ENCODE measurements at regions not wholly inside any gene's neighbourhood (a gene's known extent, or its start where the extent isn't known, plus 50 kb on each side); places are given as distances from the start of the nearest gene placed in this dataset.
"Not testable (repeated sequence)": the region's sequence is repeated elsewhere in the genome, so short reads cannot be mapped to it uniquely, and the experiment has no call there.

DNA sequence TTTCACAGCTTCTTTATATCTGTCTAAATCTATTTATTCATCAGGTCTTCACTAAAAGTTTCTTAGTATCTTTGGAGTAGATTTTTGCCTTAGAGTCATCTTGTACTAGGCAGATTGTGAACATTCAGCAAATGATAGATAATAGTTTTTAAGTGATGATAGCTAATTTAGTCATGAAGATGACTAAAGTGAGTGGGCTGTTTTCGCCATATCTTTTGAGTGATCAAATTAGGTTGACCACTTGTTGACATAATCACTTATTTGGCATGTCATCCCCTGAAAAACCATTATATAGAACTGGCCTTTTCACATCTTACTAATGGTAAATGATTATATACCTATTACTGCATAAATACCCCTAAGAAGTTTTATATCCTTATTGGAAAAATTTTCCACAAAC, 999.2 kb downstream of the PCDH17 start:
- no peak for DNase-seq

DNA sequence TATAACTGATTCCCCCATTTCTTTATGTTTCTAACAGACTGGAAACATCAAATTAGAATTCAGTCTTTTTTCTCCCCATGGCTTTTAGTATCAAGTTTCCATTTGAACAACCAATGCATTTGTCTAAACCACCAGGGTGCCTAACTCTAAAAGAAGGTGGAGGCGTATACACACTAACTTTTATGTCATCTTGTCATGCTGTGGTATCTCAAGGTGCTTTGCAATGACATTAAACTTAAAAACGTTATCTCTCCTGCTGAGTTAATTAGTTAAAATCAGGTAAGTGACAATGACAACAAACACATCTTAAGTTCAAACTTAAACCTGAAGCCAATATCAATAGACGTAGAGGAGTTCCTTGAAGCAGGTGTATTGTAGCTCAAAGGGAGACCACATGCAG, 1001.7 kb downstream of the PCDH17 start:
- DNase-seq: no peak

DNA sequence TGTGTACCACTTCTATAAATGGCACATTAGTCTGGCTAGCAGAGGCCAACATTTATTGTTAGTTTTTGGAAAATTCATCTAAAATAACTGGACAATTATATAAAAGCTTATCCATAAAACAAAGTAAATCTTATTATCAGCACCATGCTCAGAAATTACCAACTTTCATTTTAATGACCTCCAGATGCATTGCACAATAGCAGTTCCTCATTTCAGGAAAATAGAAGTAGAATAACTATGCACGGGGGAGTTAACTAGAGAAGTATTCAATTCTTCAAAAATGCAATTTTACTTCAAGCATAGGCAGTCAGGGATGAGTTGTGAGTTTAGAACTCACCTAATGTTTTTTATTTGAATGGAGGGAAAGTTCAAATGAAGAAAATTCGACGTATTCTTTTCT, 1023.5 kb downstream of the PCDH17 start:
- no peak for DNase-seq

DNA sequence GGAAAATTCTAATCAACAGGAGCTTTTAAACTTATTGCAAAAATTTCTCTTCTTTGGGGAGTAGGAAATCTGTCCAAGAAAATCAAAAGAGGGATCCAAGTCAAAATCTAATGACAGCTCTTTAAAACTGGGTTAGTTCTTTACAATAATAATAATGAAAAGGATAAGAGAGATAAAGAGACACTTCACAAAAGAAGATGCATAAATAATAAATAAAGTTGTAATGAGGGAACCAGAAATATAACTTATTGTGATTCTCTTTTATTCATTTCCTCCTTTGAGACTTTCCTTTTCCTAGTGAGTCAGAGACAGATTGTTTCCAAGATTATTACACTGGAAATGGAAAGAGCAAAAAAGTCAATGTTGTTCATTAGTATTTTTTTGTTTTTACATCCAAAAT, 1029.3 kb downstream of the PCDH17 start:
- no peak for DNase-seq

DNA sequence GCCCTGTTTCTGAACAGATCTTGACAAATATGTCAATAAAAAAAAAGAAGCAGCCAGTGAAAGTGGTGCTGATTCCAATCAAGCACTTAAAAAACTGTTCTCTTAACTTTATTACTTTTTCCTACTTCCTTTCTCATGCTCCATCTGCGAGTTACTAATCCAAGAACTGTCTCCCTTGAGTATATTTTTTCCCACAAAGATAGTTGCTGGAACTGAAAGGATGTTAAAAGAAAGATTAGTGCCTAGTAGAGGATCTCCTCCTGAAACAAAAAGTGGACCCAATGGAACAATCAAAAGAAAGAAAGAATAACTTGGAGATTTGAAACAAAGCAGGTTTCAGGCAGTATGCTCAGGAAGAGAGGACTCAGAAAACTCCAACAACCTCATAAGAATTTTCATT, 1034.8 kb downstream of the PCDH17 start:
- no peak for DNase-seq

DNA sequence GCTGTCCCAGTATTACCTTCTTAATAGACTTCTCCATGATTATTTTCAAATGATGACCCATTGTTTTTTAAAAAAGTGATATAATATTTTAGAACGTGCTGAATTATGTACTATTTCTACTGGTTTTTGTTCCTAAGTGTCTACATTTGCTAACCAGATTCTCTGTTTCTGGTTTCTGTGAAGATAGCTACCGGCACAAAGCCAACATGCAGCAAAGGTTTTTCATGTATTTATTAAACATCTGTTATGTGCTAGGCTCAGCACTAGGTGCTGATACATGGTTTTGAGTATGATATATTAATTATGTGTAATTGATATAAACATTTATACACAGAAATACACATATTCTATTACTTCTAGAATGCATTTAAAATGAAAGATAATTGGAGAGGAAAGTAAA, 1035.6 kb downstream of the PCDH17 start:
- DNase-seq: no peak

DNA sequence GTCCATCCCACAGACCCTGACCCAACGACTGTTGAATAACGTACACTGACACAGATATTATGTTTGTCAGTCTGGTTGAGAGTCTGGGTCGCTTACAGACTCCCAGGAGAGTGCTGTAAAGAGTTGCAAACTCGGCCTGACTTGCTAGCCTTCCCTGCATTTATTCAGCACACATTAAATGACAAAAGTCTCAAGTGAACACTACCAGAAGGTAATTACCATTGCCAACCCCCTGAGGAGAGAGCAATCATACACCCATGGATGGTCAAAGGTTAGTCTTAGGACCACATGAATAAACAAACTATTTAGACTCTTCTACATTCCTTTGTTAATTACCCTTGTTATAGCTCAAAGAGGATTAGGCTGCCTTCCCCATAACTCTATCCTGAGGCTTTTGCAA, 1048.6 kb downstream of the PCDH17 start:
- DNase-seq: no peak

DNA sequence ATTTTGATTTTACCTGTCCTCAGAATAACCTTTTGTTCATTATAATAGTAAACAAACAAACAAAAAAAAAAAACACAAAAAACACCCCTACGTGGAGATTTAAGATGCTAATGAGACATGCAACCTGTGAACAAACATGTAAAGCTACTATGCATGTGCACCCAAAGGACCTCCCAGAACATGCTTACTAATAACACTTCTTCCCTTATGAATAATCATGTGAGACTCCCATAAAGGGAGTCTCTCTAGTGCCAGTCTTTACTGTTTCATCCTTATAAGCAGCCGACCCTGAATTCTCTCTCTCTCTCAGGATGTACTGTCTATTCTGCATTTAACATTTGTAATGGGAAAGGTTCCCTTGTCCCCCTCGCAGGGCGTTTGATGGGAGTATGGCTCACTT, 1051.1 kb downstream of the PCDH17 start:
- DNase-seq: no peak

DNA sequence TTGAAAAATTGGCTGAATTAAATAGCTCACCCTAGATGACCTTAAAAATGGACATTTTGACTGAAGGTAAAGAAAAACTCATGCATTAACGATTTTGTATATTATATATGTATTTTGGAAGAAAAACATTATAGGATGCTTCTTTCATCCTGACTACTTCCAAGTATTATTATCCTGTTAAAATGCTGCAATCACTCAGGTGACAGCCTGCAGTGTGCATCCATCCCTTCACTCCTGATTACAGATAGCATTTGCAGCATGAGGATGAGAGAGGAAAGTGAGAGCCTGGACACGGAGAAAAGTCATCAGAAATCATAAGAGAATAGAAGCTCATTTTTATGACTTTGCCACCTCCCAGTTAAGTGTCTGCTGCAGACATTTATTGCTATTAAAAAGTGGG, 1055.6 kb downstream of the PCDH17 start:
- no peak for DNase-seq

DNA sequence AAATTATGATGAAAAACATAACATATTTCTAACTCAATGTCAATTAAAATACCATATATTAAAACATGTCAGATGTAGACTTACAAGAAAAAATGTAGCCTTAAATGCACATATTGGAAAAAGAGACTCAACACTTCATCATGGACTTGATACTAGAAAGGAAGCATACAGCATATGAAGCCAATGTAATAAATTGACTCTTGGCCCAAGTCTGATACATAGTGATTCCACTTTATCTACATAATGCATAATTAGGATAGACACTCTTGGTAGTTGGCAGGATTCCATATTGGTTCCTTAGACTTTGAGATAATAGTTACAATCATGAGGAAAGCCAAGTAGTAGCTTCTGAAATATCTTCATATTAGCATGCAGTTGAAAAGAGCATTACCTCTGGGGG, 1067.0 kb downstream of the PCDH17 start:
- DNase-seq: no peak

DNA sequence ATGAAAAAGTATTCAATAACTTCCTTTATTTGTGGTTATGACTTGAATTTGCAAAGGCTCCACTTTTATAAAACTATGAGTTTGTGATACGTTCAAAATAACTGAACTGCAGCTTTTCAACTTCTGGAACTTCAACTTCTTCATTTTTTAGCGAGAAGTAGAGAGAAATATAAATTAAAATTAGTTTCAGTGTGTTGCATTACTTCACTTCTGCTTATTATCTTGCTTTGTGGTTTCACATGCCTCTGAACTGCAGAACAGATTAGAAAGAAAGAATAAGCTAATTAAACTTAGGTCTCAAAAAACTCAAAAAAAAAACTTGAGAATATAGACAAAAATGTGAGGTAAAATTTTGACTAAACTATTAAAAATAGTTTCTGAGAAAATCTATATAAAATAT, 1073.4 kb downstream of the PCDH17 start:
- DNase-seq: no peak

DNA sequence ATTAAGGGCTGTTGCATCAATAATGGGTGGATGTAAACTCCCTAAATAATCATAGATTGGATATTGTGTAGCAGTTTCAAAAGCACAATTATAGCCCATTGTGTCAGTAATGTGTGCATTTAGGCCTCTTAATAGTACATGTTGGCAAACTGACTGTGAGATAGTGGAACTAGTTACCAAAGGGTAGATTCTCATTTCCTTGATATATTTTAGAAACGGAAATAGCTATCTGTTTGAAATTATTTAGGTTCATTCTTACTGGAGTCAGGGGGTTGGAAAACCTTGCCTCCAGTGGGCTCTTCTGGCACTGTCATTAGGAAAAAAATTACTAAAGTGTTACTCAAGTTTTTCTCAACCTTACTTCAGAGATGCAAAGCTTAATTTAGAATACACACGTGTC, 1074.9 kb downstream of the PCDH17 start:
- DNase-seq: no peak

DNA sequence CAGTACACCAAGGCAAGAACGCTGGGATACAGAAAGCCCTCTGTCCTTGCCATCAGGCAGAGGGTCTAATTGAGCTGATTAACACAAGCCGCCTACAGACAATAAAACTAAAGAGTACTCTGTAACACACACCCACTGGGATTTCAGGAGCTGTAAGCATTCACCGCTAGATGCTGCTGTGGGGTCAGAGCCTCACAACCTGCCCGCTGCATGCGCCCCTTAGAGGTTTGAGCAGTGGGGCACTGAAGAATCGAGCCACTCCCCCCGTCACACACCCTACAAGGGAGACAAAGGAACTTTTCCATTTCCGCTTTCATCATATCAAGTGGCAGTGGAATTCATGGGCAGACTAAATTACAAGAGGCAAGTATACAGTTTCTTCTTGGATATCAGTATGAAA, 1080.6 kb downstream of the PCDH17 start:
- DNase-seq: no peak

DNA sequence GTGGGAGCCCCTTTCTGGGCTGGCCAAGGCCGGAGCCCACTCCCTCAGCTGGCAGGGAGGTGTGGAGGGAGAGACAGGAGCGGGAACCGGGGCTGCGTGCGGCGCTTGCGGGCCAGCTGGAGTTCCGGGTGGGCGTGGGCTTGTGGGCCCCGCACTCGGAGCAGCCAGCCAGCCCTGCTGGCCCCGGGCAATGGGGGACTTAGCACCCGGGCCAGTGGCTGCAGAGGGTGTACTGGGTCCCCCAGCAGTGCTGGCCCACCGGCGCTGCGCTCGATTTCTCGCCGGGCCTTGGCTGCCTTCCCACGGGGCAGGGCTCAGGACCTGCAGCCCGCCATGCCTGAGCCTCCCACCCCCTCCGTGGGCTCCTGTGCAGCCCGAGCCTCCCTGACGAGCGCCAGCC, 1082.5 kb downstream of the PCDH17 start:
- DNase-seq: not testable (repeated sequence)

DNA sequence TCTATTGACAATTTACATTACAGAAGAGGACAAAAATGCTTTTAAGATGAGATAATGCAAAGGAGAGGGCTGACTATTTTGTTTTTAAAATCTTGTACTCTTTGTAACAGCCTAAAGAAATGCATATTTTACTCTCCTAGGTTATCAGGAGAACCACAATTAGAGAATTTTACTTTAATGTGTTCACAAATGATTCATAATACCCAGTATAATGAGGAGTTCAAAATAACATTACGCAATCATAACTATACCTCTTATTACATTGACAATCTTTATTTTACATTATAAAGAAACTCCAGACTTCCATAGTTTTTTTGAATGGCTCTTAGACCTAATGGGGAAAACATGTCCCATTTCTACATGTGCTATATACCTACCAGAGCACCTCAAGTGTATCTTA, 1089.7 kb downstream of the PCDH17 start:
- DNase-seq: no peak

DNA sequence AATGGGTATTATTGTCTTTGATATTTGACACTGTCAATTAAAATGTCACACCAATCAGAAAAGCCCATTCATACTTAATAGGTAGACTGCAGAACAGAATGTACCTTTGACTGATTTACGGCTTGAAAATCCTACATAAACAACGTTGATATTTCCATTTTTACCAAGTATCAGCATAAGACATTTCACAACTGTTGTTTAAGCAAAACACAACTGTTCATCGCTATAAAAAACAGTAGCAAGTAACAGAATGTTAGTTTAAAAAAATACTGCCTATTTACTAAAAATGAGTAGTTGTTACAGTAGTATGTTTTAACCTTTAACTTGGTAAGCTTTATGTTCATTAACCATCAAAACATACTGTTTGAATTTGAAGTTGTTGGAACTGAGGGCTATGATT, 1096.6 kb downstream of the PCDH17 start:
- no peak for DNase-seq

DNA sequence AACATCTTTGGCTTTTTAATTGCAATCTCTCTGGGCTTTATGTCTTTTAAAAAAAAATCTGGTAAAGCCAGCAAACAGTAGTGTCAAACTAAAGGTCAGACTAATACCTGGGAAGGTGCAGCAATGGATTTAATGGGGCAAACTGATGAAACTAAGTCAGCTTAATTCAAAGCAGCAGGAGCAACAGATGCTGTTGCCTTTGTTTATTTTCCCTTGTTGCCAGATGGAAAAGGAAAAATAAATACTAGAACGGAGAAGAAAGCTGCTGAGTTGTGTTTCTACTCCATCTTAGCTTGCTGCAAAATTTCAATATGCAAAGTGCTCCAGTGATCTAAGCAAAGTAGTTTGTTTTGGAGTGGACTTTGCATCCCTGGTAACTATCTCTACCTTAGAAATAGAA, 1097.8 kb downstream of the PCDH17 start:
- no peak for DNase-seq

DNA sequence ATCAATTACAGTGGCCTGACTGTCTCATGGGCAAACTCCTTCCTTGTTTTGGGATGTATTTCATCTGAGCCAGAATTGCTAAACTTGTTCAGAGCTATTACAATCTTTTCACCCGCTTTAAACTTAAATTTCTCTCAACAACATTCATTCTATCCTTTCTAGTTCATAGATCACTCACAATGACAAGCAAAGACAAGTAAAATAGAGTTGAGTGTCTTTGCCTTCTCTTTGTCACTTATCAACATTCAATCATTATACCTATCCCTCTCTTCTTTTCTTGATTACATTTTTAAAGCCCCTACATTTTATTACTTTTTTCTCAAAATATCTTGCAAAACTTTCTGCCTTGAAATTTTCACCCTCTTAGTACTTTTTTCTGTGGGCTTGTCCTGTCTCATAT, 1113.1 kb downstream of the PCDH17 start:
- no peak for DNase-seq

DNA sequence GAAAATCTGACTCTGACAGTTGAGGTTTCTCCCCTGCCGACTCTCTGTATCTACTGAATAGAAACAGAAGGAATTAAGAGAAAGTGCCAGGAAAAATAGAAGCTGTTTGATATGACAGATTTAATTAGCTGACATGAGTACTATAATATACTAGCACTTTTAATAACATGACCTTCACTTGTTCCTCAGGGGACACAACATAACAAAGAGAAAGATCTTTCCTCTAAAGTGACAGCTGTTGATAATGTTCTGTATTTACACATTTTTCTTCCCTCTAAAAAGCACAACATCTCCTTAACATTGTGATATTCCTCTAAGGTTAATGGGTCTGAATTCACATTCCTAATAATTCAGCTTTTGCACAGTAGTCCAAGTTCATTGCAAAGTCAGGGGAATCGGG, 1136.0 kb downstream of the PCDH17 start:
- DNase-seq: no peak

DNA sequence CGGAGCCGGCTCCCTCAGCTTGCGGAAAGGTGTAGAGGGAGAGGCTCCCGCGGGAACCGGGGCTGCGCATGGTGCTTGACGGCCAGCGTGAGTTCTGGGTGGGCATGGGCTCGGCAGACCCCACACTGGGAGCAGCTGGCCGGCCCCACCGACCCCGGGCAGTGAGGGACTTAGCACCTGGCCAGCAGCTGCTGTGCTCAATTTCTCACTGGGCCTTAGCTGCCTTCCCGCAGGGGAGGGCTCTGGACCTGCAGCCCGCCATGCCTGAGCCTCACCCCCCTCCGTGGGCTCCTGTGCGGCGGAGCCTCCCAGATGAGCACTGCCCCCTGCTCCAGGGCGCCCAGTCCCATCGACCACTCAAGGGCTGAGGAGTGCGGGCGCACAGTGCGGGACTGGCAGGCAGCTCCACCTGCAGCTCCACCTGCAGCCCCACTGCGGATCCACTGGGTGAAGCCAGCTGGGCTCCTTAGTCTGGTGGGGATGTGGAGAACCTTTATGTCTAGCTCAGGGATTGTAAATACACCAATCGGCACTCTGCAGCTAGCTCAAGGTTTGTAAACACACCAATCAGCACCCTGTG, 1141.8 kb downstream of the PCDH17 start:
- DNase-seq: no peak

DNA sequence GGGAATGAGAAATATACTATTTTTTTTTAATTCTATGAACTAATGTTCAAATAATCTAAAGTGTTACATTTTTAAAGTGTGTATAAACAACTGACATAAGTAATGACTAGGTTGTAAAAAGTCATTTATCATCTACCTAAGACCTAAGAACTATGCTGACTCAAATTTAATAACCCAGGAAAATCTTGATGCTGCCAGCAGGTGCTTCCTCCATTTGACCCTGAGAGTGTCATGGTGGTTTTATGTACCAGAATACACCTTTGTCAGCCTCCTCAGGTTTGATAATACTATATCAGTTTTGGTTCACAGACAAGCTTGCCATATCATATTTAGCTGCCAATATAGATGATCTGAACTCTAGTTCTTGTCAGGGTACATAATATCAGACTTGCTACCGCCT, 1151.2 kb downstream of the PCDH17 start:
- no peak for DNase-seq

DNA sequence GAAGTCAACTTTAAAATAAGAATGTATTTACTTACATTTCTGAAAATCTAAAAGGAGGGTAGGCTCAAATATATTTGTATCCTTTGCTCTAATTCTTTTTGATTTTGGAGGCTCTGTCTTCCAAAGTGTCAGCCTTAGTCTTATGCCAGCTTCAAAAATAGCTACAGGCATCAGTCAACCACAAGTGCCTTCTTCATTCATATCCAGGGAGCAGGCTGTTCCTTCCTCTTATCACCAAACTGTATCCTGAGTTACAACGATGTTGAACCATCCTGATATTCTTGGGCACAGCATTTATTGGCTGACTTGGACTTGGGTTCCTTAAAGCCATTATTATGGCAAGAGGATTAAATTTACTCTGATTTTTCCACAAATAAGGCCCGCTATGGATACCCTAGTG, 1161.3 kb downstream of the PCDH17 start:
- DNase-seq: no peak

DNA sequence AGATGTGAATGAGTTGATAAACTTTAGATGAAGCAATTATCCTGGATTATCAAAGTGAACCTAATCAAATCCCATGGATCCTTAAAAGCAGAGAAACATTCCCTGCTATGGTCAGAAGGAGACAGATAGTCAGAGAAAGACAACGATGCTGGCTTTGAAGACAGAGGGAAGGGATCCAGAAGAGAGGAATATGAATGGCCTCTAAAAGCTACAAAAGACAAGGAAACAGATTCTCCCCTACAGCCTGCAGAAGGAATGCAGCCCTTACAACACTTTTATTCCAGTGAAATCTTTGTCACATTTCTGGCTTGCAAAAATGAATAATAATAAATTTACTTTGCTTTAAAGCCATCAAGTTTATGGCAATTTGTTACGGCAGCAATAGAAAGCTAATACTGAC, 1164.2 kb downstream of the PCDH17 start:
- no peak for DNase-seq

DNA sequence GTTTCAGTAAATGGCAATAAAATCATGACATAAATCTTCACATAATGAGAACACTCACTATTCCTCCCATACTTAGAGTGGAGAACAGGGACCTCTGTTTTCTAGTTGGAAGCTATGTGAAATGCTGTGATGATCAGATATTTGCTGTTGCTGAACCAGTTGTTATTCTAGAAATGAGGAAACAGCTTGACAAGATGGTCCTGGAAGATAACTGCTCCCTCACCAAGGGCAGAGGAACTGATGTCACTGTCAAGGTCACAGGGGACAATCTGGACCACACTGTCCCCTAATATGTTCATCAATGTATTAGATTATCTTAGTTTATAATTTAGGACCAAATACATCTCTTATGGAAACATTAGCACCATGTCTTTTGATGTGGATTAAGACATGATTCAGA, 1173.3 kb downstream of the PCDH17 start:
- DNase-seq: no peak

DNA sequence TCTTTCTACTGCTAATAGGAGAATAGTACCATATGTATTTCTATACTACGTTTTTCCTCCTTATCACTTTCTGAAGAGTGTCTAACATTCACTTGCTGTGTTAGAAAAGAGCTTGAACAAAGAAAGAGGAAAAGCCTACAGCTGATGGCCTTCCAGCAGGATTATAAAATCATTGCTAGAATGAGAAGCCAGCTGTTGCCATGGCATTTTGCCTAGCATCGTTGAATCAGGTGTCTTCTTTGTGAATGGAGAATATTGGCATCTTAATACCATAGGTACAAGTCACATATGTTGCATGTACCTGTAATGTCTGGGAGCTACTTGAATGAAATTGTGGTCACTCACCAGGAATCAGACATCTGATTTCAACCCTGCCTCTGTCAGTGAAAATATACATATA, 1174.9 kb downstream of the PCDH17 start:
- DNase-seq: no peak

DNA sequence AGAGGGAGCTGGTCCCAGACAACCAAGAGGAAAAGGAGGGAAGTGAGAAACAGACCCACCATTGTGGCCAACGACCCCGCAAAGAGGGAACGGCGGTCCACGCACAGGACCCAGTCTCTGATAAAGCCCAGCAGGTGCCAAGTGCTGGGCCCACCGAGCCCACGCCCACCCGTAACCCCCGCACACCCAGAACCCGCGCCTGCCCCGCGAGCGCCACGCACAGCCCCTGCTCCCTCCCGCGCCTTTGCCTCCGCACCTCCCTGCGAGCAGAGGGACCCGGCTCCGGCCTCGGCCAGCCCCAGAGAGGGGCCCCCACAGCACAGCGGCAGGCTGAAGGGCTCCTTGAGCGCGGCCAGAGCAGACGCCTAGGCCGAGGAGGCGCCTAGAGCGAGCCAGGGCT, 1192.2 kb downstream of the PCDH17 start:
- no peak for DNase-seq

Measured in right forelimb (tissue), 1 donor.